NT2/D1 (cell line): ENCODE measurements at regions not wholly inside any gene's neighbourhood (a gene's known extent, or its start where the extent isn't known, plus 50 kb on each side); places are given as distances from the start of the nearest gene placed in this dataset.

Experiments used
- SUZ12 ChIP-seq: IDR thresholded peaks from 2 replicates; pipeline ENCODE4 v1.6.1; 2011; ENCODE audit not compliant: insufficient read length, insufficient read depth; ENCODE audit errors: extremely low read depth
- YY1 ChIP-seq: IDR thresholded peaks from 2 replicates; pipeline ENCODE4 v1.6.1; 2011; ENCODE audit not compliant: insufficient read length, insufficient read depth
- ZNF274 ChIP-seq: IDR thresholded peaks from 2 replicates; pipeline ENCODE4 v1.6.1; 2011; ENCODE audit warnings: mild to moderate bottlenecking, low read depth, low read length

- TF ChIP-seq ZNF274 (no peak), SUZ12 (no peak), YY1 (no peak)
Observed at GRCh38 chr15:88716543-88717381, 77.9 kb downstream of the ISG20 start.
